Activated CD4-positive, alpha-beta T cell treated with anti-CD3 and anti-CD28 coated beads, Interleukin-2, amount 10 ng/mL, durations not matched to agents 24 days and 14 days (primary cell): ENCODE measurements at regions not wholly inside any gene's neighbourhood (a gene's known extent, or its start where the extent isn't known, plus 50 kb on each side); places are given as distances from the start of the nearest gene placed in this dataset.
"Not testable (repeated sequence)": the region's sequence is repeated elsewhere in the genome, so short reads cannot be mapped to it uniquely, and the experiment has no call there.

Experiments
- DNase-seq: peaks from one replicate; pipeline ENCODE4 v3.0.0; 2022
- H3K27ac Mint-ChIP-seq: one replicate; pipeline ENCODE4 v1.8.0; 2022; ENCODE audit warnings: mild to moderate bottlenecking, mixed read lengths
- H3K27me3 Mint-ChIP-seq: one replicate; pipeline ENCODE4 v1.8.0; 2022; ENCODE audit warnings: mixed read lengths
- H3K36me3 Mint-ChIP-seq: one replicate; pipeline ENCODE4 v1.8.0; 2022; ENCODE audit warnings: low read depth, mild to moderate bottlenecking, mixed read lengths
- H3K4me1 Mint-ChIP-seq: one replicate; pipeline ENCODE4 v1.8.0; 2021; ENCODE audit warnings: mixed read lengths
- H3K4me3 Mint-ChIP-seq: one replicate; pipeline ENCODE4 v1.8.0; 2022; ENCODE audit warnings: mild to moderate bottlenecking, moderate library complexity, mixed read lengths
- H3K9me3 Mint-ChIP-seq: one replicate; pipeline ENCODE4 v1.8.0; 2021; ENCODE audit warnings: mixed read lengths
- intact Hi-C: fragments of 100-400 bp; cut with micrococcal nuclease; formaldehyde crosslinking; loops from one replicate; pipeline ENCODE4 v1.15.1; 2023

DNA sequence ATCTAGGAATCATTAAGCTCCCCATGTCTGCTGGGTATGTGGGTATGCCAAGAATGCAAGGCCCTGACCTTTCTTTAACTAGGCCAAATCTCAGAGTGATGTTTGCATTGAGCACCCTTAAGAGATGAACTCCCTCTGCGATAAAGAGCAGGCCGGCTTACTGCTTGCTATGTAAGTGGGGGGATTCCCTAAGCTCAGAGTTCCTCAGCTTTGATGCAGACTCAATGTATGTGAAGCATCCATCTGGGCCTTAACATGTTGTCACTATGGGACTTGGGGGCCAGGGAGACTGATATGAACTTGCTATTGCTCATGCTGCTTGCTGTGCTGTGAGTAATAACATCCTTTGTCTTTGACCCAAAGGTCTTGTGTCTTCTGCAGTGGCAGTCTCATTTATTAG is 149.7 kb downstream of the C12orf75 start:
- H3K9me3 Mint-ChIP-seq: no peaks in the 10 kb centered on the region
- no peaks in the 10 kb centered on the region for H3K4me1 Mint-ChIP-seq
- DNase-seq: no peak
- H3K4me3 Mint-ChIP-seq: no peak overlapping the region
- H3K27ac Mint-ChIP-seq: no peak overlapping the region
- intact Hi-C loops: no loop called here
- no peaks in the 10 kb centered on the region for H3K36me3 Mint-ChIP-seq
- peaks cover 10% of the 10 kb centered on the region for H3K27me3 Mint-ChIP-seq

DNA sequence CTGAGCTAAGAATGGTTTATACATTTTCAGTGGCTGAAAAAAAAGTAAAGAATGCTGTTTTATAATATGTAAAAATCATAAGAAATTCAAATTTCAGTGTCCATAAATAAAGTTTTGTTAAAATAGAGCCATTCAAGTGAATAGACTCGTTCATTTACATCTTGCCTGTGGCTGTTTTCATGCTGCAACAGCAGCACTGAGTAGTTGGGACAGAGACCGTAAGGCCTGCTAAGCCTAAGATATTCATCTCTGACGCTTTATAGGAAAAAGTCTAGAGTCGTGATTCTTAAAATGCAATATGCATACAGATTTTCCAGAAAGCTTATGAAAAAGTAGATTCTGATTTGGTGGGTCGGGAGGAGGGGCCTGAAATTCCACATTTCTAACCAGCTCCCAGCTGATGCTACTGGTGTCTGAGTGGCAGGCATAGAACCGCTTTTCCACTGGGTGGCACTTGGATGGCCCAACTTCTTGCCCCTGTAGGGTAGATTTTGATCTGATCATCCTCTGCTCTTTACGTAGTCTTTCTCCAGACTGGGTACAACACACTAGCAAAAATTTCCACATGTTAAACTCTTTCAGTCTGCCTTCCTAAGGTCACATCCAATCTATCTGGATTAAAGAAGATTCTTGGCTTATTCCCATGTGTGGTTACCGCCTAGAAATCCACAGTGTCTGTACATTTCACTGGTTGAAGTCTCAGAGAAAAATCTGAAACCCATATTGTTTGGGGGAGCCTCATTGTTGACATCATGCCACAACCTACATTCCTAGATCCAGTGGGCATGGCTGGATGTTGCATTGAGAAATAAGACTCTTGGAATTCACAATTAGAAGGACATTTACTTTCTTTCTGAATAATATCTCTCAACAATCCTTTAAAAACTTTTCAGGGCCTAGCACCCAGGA is 151.2 kb downstream of the C12orf75 start:
- Mint-ChIP-seq H3K27me3 (peaks cover 10% of the 10 kb centered on the region), H3K36me3 (no peaks in the 10 kb centered on the region), H3K4me3 (no peak overlapping the region), H3K27ac (no peak overlapping the region), H3K4me1 (no peaks in the 10 kb centered on the region), H3K9me3 (no peaks in the 10 kb centered on the region)
- DNase-seq: no peak
- intact Hi-C loops: no loop called here

DNA sequence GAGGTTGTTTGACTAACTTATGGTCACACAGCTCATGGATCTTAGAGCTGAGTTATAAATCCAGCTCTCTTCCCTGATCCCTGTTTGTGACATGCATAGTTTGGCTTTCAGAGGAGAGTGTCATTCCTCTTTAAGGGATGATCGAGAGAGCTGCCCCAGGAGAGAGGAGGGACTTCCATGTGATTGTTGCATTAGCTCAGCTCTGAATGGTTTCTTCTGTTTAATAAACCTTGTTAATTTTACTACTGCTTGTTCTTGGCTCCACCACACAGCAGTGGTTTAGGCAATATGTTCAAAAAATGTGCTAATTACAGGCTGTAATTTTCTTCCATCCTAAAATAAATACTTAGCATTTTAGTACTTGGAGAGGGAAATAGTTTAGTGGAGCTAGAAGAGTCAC is 152.5 kb downstream of the C12orf75 start:
- DNase-seq: no peak
- Mint-ChIP-seq H3K4me1 (no peaks in the 10 kb centered on the region), H3K36me3 (no peaks in the 10 kb centered on the region), H3K4me3 (no peak overlapping the region), H3K9me3 (no peaks in the 10 kb centered on the region), H3K27me3 (peaks cover 10% of the 10 kb centered on the region), H3K27ac (no peak overlapping the region)
- intact Hi-C loops: no loop called here

DNA sequence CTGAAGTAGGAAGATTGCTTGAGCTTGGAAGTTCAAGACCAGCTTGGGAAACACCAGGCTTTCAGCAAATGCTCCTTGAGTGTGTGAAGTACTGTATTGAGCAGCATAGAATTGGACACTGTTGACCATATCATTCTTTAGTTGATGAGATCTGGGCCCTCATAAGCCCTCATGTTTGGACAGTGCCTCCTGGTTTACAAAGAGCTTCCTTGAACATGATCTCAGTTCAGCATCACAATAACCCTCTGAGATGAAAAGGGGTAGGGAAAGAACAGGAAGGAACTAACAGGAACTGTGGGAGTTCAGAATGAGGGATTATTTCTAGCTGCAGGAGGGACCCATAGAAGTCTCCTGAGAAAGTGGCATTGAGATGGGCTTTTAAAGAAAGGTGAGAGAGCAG is 153.2 kb downstream of the C12orf75 start:
- Mint-ChIP-seq H3K4me3 (no peak overlapping the region), H3K4me1 (no peaks in the 10 kb centered on the region), H3K9me3 (no peaks in the 10 kb centered on the region)

DNA sequence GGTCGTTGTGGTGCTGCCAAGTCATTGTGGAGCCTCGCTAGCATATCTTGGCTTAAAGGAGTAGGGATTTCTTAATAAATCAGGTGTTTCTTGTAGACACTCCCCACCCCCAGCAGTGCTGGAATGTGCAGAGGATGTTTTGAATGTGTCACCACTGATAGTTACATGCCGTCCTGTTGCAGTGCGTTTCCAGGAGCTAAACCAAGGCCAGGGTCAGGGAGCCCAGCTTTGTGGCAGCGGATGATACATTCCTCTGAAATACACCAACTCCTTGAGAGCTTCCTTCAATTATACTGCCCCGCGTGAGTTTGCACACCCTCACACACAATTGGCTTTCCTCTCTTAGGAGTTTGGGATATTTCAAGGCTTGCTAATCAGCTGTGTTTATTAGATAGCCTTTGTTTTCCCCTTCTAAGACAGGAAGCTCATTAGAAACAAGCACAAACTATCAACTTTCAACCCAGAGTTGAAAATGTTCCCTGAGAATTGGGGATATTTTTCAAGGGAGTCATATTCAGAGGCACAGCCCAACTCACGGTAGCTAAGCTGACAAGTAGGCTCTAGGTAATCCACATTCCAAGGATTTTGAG is 154.9 kb downstream of the C12orf75 start:
- intact Hi-C loops: no loop called here

More for the DNA sequence above, 153.2 kb downstream of the C12orf75 start:
- H3K36me3 Mint-ChIP-seq: no peaks in the 10 kb centered on the region
- peaks cover 10% of the 10 kb centered on the region for H3K27me3 Mint-ChIP-seq
- DNase-seq: no peak
- H3K27ac Mint-ChIP-seq: no peak overlapping the region
- intact Hi-C loops: no loop called here

DNA sequence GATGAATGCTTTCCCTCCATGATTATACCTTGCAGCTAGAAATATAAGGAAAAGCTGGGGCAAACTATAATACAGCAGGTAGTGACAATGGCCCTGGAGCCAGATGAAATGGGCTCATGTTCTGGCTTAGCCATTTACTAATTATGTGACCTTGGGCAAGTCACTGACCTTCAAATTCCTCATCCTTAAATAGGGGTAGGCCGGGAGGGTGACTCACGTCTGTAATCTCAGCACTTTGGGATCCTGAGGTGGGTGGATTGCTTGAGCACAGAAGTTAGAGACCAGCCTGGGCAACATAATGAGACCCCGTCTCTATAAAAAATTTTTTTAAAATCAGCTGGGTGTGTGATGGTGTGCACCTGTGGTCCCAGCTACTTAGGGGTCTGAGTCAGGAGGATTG is 155.4 kb downstream of the C12orf75 start:
- Mint-ChIP-seq H3K4me1 (no peaks in the 10 kb centered on the region), H3K9me3 (no peaks in the 10 kb centered on the region), H3K27me3 (peaks cover 12% of the 10 kb centered on the region), H3K36me3 (no peaks in the 10 kb centered on the region), H3K4me3 (no peak overlapping the region), H3K27ac (no peak overlapping the region)
- intact Hi-C loops: no loop called here
- DNase-seq: no peak

More for the DNA sequence above, 154.9 kb downstream of the C12orf75 start:
- no peaks in the 10 kb centered on the region for H3K4me1 Mint-ChIP-seq
- DNase-seq: no peak
- no peaks in the 10 kb centered on the region for H3K36me3 Mint-ChIP-seq
- no peaks in the 10 kb centered on the region for H3K9me3 Mint-ChIP-seq
- no peak overlapping the region for H3K27ac Mint-ChIP-seq
- no peak overlapping the region for H3K4me3 Mint-ChIP-seq
- H3K27me3 Mint-ChIP-seq: peaks cover 12% of the 10 kb centered on the region

DNA sequence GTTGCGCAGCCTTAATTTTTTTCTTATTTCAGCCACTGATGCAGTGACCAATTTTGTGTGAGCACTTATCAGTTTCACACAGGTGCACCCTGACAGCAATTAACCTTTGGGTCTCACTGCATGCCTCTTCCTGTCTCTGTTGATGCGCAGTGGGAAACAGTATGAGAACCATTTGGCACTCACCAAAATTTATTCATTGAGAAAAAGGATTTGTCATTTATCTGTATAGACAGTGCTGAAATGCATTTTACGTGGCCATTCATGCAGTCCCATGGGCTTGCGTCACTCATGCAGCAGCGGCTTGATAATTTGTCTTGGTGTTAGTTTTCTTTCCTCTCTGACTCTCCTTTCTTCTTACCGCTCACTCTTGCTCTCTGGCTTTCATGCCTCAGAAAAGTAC is 157.5 kb downstream of the C12orf75 start:
- H3K27me3 Mint-ChIP-seq: peaks cover 10% of the 10 kb centered on the region
- no peaks in the 10 kb centered on the region for H3K4me1 Mint-ChIP-seq
- H3K36me3 Mint-ChIP-seq: no peaks in the 10 kb centered on the region
- H3K9me3 Mint-ChIP-seq: no peaks in the 10 kb centered on the region
- H3K4me3 Mint-ChIP-seq: no peak overlapping the region
- DNase-seq: no peak
- no peak overlapping the region for H3K27ac Mint-ChIP-seq
- intact Hi-C loops: no loop called here

DNA sequence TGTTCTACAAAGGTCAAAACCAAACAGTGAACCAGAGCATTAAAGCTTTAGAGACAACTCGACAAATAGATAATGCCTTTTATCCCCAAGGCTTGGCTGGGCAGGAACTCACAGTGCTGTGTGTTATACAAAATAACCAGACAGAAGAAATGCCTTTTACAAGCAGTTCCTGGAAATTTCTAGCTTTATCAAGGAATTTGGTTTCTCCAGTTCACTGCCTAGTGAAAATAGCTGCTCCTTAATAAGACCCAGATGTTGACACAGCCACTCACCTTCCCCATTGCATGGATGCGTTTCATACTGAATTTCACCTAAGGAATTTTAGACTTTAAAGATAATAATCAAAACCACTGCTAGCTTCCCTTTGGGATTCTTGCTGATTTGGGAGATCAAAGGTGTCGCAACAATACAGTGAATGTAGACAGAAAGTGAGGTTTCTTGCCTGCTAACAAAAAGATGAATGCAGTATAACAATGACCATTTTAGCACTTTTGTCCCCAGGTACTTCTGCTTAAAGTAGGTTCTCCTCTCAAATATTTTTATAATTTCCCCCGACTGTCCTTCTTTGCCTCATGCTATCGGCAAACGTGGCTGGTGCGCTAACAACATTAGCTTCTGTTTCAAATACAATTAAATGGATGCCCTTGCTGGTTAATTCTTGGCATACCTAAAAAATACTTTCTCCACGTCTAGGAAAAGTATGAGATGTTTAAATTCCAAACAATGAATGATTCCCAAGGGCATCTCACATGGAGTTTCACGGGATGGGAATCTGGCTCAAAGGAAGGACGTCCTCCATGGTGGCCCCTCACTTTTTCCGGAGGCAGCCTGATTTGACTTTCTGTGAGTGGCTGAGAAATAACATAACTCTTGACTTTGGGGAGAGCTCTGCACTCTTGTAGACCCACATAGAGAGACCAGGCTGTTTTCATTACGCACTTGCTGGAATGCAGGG is 162.4 kb downstream of the C12orf75 start:
- no peak for DNase-seq
- H3K4me3 Mint-ChIP-seq: no peak overlapping the region
- peaks cover 9% of the 10 kb centered on the region for H3K9me3 Mint-ChIP-seq
- intact Hi-C loops: no loop called here
- peaks cover 5% of the 10 kb centered on the region for H3K27me3 Mint-ChIP-seq
- no peaks in the 10 kb centered on the region for H3K4me1 Mint-ChIP-seq
- no peaks in the 10 kb centered on the region for H3K36me3 Mint-ChIP-seq
- no peak overlapping the region for H3K27ac Mint-ChIP-seq

DNA sequence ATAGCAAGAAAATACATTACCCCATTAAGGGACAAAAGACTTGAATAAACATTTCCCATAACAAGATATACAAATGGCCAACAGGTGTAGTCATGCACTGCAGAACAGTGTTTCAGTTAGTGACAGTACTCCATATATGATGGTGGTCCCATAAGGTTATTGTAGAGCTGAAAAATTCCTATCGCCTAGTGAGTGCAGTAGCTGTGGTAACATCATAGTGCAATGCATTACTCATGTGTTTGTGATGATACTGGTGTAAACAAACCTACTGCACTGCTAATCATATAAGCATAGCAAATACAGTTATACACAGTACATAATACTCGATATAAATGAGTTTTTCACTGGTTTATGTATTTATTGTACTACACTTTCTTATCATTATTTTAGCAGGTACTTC is 168.7 kb downstream of the C12orf75 start:
- H3K4me1 Mint-ChIP-seq: no peaks in the 10 kb centered on the region
- H3K4me3 Mint-ChIP-seq: no peak overlapping the region
- H3K27ac Mint-ChIP-seq: no peak overlapping the region
- H3K27me3 Mint-ChIP-seq: peaks cover 12% of the 10 kb centered on the region
- no peak for DNase-seq
- H3K36me3 Mint-ChIP-seq: no peaks in the 10 kb centered on the region
- intact Hi-C loops: no loop called here
- H3K9me3 Mint-ChIP-seq: peaks cover 9% of the 10 kb centered on the region

DNA sequence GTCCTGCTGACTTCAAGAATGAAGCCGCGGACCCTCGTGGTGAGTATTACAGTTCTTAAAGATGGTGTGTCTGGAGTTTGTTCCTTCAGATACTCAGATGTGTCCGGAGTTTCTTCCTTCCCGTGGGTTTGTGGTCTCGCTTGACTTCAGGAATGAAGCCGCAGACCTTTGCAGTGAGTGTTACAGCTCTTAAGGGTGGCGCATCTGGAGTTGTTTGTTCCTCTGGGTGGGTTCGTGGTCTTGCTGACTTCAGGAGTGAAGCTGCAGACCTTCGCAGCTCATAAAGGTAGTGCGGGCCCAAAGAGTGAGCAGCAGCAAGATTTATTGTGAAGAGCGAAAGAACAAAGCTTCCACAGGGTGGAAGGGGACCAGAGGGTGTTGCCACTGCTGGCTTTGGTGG is 170.2 kb downstream of the C12orf75 start:
- H3K4me1 Mint-ChIP-seq, H3K36me3 Mint-ChIP-seq, DNase-seq, H3K27ac Mint-ChIP-seq, H3K4me3 Mint-ChIP-seq, intact Hi-C loops, H3K9me3 Mint-ChIP-seq: not testable (repeated sequence)
- peaks cover 12% of the 10 kb centered on the region for H3K27me3 Mint-ChIP-seq

DNA sequence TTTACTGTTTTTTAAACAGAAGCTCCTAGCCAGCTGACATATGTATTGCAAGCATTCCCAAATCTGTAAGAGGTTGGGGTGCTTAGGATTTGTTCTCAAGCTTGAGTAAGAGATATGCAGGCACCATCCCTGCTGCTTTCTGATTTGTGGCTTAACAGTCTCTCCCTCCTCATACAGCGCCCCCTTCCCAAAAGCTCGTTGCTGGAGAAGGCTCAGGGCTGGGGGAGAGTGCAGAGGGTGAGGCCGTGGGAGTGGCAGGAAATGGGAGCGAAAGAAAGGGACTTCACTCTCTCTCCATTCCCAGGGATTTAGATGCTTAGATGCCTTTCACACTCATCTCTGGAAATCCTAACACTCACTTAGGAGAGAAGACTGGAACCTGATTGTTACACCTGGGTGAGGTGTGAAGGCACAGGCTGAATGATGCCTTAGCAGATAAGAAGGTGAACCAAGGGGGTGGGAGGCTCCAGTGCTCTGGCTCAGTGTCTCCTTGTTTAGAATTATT is 172.0 kb downstream of the C12orf75 start:
- Mint-ChIP-seq H3K9me3 (no peaks in the 10 kb centered on the region), H3K27me3 (peaks cover 12% of the 10 kb centered on the region), H3K36me3 (no peaks in the 10 kb centered on the region), H3K4me1 (no peaks in the 10 kb centered on the region), H3K4me3 (no peak overlapping the region), H3K27ac (no peak overlapping the region)
- DNase-seq: no peak
- intact Hi-C loops: no loop called here

DNA sequence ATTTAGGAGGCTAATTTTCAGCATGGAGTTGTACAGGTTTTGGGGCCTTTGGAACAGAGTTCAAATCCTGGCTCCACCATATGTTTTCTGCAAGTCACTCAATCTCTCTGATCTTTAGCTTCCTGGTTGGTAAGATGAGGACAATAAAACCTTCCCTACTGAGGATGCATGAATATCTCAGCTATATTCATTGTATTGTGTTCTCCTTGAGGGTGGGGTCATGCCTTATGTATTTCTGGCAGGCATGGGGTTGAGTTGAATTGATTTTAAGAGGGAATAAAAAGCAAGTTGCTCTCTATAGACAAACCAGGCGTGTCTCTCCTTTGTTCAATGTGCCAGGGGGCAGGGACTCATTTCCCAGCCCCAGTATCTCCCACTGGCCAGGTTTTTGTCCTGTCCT is 173.1 kb downstream of the C12orf75 start:
- Mint-ChIP-seq H3K9me3 (no peaks in the 10 kb centered on the region), H3K27me3 (peaks cover 13% of the 10 kb centered on the region), H3K27ac (no peak overlapping the region), H3K36me3 (no peaks in the 10 kb centered on the region), H3K4me1 (no peaks in the 10 kb centered on the region), H3K4me3 (no peak overlapping the region)
- intact Hi-C loops: no loop called here
- no peak for DNase-seq

DNA sequence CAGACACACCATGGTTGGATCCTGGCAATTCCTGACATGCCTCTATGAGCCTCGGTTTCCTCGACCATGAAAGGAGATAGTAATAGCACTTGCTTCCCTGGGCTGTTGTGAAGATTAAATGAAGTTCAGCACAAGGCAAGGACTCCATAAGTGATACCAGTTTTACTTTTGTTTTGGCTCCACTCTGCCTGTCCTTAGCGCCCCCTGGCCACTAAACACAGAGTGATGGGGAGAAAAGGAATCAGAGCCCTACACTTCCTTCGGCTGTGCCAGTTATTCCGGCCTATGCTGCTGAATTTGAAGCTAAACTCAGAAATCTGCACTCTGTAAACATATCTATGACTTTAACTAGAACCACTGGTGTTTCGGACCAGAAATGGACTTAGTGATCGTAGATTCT is 173.8 kb downstream of the C12orf75 start:
- Mint-ChIP-seq H3K27me3 (peaks cover 11% of the 10 kb centered on the region), H3K27ac (no peak overlapping the region), H3K4me3 (no peak overlapping the region), H3K36me3 (no peaks in the 10 kb centered on the region), H3K4me1 (no peaks in the 10 kb centered on the region), H3K9me3 (no peaks in the 10 kb centered on the region)
- intact Hi-C loops: no loop called here
- no peak for DNase-seq
